Mammary epithelial cell (primary cell): ENCODE measurements at regions not wholly inside any gene's neighbourhood (a gene's known extent, or its start where the extent isn't known, plus 50 kb on each side); places are given as distances from the start of the nearest gene placed in this dataset.

Experiments
- CTCF ChIP-seq, 2 donors: IDR thresholded peaks in 1 of 2; conservative IDR thresholded peaks in 1 of 2; 2 replicates each; pipeline ENCODE4 v1.5.1; 2011 to 2012; ENCODE audit warnings: inconsistent platforms in 2 of 2, low read length in 2 of 2, mild to moderate bottlenecking in 2 of 2, control low read depth in 1 of 2, low read depth in 1 of 2; ENCODE audit not compliant: insufficient read depth in 1 of 2; ENCODE audit errors: extremely low read depth in 1 of 2
- EZH2 ChIP-seq: IDR thresholded peaks from 2 replicates; pipeline ENCODE4 v1.6.1; 2012; ENCODE audit warnings: low read length, inconsistent platforms, borderline replicate concordance

GRCh38 chr9:86580688-86581087 is 226.5 kb upstream of the TUT7 start:
- TF ChIP-seq EZH2 (no peak), CTCF (conservative IDR thresholded peaks at IDR 0.05 in 1 of 2, IDR thresholded peaks at IDR 0.05 in 1 of 2; ENCODE audit: extremely low read depth in 1 of 2, insufficient read depth in 1 of 2, low read depth in 1 of 2, low read length in 2 of 2) (no peak)
